H54 (cell line): ENCODE measurements at regions not wholly inside any gene's neighbourhood (a gene's known extent, or its start where the extent isn't known, plus 50 kb on each side); places are given as distances from the start of the nearest gene placed in this dataset.
"Not testable (repeated sequence)": the region's sequence is repeated elsewhere in the genome, so short reads cannot be mapped to it uniquely, and the experiment has no call there.

Experiments
- DNase-seq: peaks from one replicate; pipeline ENCODE4 v3.0.0; 2011; ENCODE audit warnings: low spot score, mixed read lengths; ENCODE audit not compliant: insufficient read length
- FAIRE-seq: peaks from 3 replicates; lab custom pipeline; 2011; peaks lifted over from hg19 to GRCh38; lab: Jason Lieb, UNC
- POLR2A ChIP-seq: IDR thresholded peaks from 2 replicates; pipeline ENCODE4 v1.6.1; 2011; ENCODE audit warnings: low read depth, mild to moderate bottlenecking, low read length

GRCh38 chr6:55937951-55938690 lies 62.7 kb upstream of the BMP5 start:
- DNase-seq (no peak), FAIRE-seq (no peak)
- TF ChIP-seq POLR2A, result no peak

GRCh38 chr6:55937261-55937947 lies 62.0 kb upstream of the BMP5 start:
- DNase-seq, result no peak
- FAIRE-seq, result no peak
- TF ChIP-seq POLR2A, result no peak

GRCh38 chr6:55931101-55931500 lies 55.7 kb upstream of the BMP5 start:
- TF ChIP-seq POLR2A, result no peak
- DNase-seq (no peak), FAIRE-seq (no peak)

GRCh38 chr6:55927713-55928112 lies 52.3 kb upstream of the BMP5 start:
- FAIRE-seq, DNase-seq: not testable (repeated sequence)

GRCh38 chr6:55925292-55925691 lies 49.9 kb upstream of the BMP5 start:
- DNase-seq, result peak; percentile 23
- no peak for TF ChIP-seq POLR2A
- FAIRE-seq, result peak; percentile 99
